ENCODE measurements at regions not wholly inside any gene's neighbourhood (a gene's known extent, or its start where the extent isn't known, plus 50 kb on each side); places are given as distances from the start of the nearest gene placed in this dataset.

- no peak for DNase-seq (ENCODE audit: low read depth, low spot score)
- POLR2A ChIA-PET = no interaction called here
- H3K27ac ChIP-seq (ENCODE audit: low read depth, low read length) = no peak overlapping the region
- no peak overlapping the region for H3K4me3 ChIP-seq (ENCODE audit: low read depth, low read length)
- no peaks in the 10 kb centered on the region for H3K27me3 ChIP-seq (ENCODE audit: control insufficient read depth, insufficient read depth, low read length)
- TF ChIP-seq, protein P1, sequence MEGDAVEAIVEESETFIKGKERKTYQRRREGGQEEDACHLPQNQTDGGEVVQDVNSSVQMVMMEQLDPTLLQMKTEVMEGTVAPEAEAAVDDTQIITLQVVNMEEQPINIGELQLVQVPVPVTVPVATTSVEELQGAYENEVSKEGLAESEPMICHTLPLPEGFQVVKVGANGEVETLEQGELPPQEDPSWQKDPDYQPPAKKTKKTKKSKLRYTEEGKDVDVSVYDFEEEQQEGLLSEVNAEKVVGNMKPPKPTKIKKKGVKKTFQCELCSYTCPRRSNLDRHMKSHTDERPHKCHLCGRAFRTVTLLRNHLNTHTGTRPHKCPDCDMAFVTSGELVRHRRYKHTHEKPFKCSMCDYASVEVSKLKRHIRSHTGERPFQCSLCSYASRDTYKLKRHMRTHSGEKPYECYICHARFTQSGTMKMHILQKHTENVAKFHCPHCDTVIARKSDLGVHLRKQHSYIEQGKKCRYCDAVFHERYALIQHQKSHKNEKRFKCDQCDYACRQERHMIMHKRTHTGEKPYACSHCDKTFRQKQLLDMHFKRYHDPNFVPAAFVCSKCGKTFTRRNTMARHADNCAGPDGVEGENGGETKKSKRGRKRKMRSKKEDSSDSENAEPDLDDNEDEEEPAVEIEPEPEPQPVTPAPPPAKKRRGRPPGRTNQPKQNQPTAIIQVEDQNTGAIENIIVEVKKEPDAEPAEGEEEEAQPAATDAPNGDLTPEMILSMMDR (IDR thresholded peaks at IDR 0.05; ENCODE audit: low read depth, low read length) = no peak
- CTCF ChIA-PET = no interaction called here
- no peaks in the 10 kb centered on the region for H3K9me3 ChIP-seq (ENCODE audit: control insufficient read depth, insufficient read depth, low read length)
These were observed 311.8 kb upstream of the DMRT1 start for GRCh38 chr9:529731-530130.

DNA sequence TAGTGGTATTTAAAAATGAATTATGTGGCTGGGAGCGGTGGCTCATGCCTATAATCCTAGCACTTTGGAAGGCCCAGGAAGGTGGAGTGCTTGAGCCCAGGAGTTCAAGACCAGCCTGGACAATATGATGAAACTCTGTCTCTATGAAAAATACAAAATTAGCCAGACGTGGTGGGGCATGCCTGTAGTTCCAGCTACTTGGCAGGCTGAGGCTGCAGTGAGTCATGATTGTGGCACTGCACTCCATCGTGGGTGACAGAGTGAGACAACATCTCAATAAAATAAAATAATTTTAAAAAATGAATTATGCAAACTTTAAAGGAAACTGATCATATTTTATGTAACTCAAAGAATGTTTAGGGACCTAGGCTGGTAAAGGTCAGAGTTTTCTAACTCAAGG lies 310.8 kb upstream of the DMRT1 start:
- CTCF ChIA-PET = no interaction called here
- Histone ChIP-seq H3K4me3 (ENCODE audit: low read depth, low read length) (no peak overlapping the region), H3K9me3 (ENCODE audit: control insufficient read depth, insufficient read depth, low read length) (no peaks in the 10 kb centered on the region), H3K27me3 (ENCODE audit: control insufficient read depth, insufficient read depth, low read length) (no peaks in the 10 kb centered on the region), H3K27ac (ENCODE audit: low read depth, low read length) (no peak overlapping the region)
- DNase-seq (ENCODE audit: low read depth, low spot score) = no peak
- TF ChIP-seq, protein P1 (IDR thresholded peaks at IDR 0.05; ENCODE audit: low read depth, low read length) = no peak
- POLR2A ChIA-PET = no interaction called here

DNA sequence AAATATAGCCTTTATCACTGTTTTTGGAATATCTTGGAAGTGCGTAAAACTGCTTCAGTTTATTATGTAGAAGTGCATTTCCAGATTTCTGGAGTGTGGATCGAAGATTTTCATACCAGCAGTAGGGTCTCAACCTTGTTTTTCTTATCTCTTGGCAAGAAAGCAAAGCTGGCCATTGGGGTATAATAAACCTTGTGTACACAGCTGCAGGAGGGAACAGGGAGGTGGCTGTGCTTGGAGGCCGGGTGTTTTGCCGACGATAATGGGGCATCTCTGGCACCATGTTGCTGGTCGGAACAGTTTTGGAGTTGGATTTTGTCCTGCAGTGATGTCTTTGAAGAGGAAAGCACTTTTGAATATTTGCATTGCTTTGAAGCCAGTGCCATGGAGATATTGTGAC lies 308.8 kb upstream of the DMRT1 start:
- POLR2A ChIA-PET = no interaction called here
- CTCF ChIA-PET = interaction anchor here (0.6 kb wide), 1 partner anchor 28 kb away, joined by 3 read pairs; the partner anchor contains the start of gene KANK1
- no peaks in the 10 kb centered on the region for H3K27me3 ChIP-seq (ENCODE audit: control insufficient read depth, insufficient read depth, low read length)
- DNase-seq (ENCODE audit: low read depth, low spot score) = no peak
- H3K9me3 ChIP-seq (ENCODE audit: control insufficient read depth, insufficient read depth, low read length) = no peaks in the 10 kb centered on the region
- no peak overlapping the region for H3K27ac ChIP-seq (ENCODE audit: low read depth, low read length)
- TF ChIP-seq, protein P1 (IDR thresholded peaks at IDR 0.05; ENCODE audit: low read depth, low read length) = no peak
- no peak overlapping the region for H3K4me3 ChIP-seq (ENCODE audit: low read depth, low read length)

- POLR2A ChIA-PET = no interaction called here
- Histone ChIP-seq H3K27me3 (ENCODE audit: control insufficient read depth, insufficient read depth, low read length) (no peaks in the 10 kb centered on the region), H3K9me3 (ENCODE audit: control insufficient read depth, insufficient read depth, low read length) (no peaks in the 10 kb centered on the region), H3K4me3 (ENCODE audit: low read depth, low read length) (no peak overlapping the region), H3K27ac (ENCODE audit: low read depth, low read length) (no peak overlapping the region)
- no peak for DNase-seq (ENCODE audit: low read depth, low spot score)
- CTCF ChIA-PET = no interaction called here
- TF ChIP-seq, protein P1 (IDR thresholded peaks at IDR 0.05; ENCODE audit: low read depth, low read length) = no peak
These were observed 306.6 kb upstream of the DMRT1 start for GRCh38 chr9:534886-535285.

DNA sequence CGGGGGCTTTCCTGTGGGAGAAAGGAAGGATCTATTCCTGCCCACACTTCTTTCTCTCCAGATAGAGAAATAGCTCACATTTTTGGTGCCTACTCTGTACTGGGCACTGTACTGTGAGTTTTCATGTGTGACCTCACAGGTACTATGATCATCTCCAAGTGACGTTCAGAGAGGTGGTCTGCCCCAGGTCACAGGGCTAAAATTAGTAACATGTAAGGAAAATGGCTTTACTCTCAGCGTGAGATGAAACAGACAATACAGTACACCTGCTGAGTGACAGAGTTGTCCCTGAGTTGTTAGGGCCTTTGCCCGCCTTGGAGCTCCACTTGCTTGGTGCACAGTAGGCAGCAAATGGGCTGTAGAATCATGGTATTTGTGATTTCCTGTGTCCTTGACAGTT lies 306.1 kb upstream of the DMRT1 start:
- TF ChIP-seq, protein P1 (IDR thresholded peaks at IDR 0.05; ENCODE audit: low read depth, low read length) = no peak
- Histone ChIP-seq H3K27me3 (ENCODE audit: control insufficient read depth, insufficient read depth, low read length) (no peaks in the 10 kb centered on the region), H3K27ac (ENCODE audit: low read depth, low read length) (no peak overlapping the region), H3K4me3 (ENCODE audit: low read depth, low read length) (no peak overlapping the region), H3K9me3 (ENCODE audit: control insufficient read depth, insufficient read depth, low read length) (no peaks in the 10 kb centered on the region)
- DNase-seq (ENCODE audit: low read depth, low spot score) = no peak
- POLR2A ChIA-PET = no interaction called here
- CTCF ChIA-PET = no interaction called here

All from AG04450 (cell line).